ENCODE measurements at regions not wholly inside any gene's neighbourhood (a gene's known extent, or its start where the extent isn't known, plus 50 kb on each side); places are given as distances from the start of the nearest gene placed in this dataset.

DNA sequence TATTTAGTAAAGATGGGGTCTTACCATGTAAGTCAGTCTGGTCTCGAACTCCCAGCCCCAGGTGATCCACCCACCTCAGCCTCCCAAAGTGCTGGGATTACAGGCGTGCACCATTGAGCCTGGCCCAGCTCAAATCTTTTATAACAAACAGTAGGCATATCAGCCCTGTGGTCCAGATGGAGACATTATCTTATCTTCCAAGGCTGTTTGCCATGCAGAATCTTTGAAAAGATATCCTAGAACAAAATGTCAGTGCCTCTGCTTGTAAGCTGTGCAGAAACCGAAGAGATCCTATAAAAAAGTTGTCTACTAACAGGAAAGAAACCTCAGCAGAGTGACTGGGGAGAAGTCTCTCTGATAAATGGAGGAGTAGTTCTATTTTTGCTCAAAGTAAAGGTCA is 142.1 kb downstream of the PTH2R start:
- Histone ChIP-seq H2AFZ (ENCODE audit: low read length) (no peak overlapping the region), H3K4me1 (ENCODE audit: control insufficient read depth, extremely low read depth, insufficient read depth, low read length) (no peaks in the 10 kb centered on the region), H3K4me3 (replicated peaks in 1 of 4; ENCODE audit: control extremely low read depth in 1 of 4, insufficient read depth in 1 of 4, low read depth in 3 of 4, low read length in 4 of 4) (no peak overlapping the region), H3K79me2 (ENCODE audit: control insufficient read depth, insufficient read depth, low read length) (no peaks in the 10 kb centered on the region), H3K9me3 (ENCODE audit: control insufficient read depth, insufficient read depth, low read depth, low read length) (no peaks in the 10 kb centered on the region), H4K20me1 (ENCODE audit: control insufficient read depth, extremely low read depth, insufficient read depth, low read length) (no peaks in the 10 kb centered on the region), H3K4me2 (ENCODE audit: extremely low read depth, insufficient read depth, low read length) (no peak overlapping the region), H3K9ac (ENCODE audit: insufficient read depth, low read length) (no peak overlapping the region), H3K27ac (ENCODE audit: insufficient read depth, low read length) (no peak overlapping the region), H3K36me3 (ENCODE audit: control insufficient read depth, insufficient read depth, low read length) (no peaks in the 10 kb centered on the region), H3K27me3 (ENCODE audit: control insufficient read depth, insufficient read depth, low read length) (no peaks in the 10 kb centered on the region)
- no peak for TF ChIP-seq EZH2 (IDR thresholded peaks at IDR 0.05; ENCODE audit: low read length, missing control alignments)
- TF ChIP-seq, protein P1, sequence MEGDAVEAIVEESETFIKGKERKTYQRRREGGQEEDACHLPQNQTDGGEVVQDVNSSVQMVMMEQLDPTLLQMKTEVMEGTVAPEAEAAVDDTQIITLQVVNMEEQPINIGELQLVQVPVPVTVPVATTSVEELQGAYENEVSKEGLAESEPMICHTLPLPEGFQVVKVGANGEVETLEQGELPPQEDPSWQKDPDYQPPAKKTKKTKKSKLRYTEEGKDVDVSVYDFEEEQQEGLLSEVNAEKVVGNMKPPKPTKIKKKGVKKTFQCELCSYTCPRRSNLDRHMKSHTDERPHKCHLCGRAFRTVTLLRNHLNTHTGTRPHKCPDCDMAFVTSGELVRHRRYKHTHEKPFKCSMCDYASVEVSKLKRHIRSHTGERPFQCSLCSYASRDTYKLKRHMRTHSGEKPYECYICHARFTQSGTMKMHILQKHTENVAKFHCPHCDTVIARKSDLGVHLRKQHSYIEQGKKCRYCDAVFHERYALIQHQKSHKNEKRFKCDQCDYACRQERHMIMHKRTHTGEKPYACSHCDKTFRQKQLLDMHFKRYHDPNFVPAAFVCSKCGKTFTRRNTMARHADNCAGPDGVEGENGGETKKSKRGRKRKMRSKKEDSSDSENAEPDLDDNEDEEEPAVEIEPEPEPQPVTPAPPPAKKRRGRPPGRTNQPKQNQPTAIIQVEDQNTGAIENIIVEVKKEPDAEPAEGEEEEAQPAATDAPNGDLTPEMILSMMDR (conservative IDR thresholded peaks at IDR 0.05 in 1 of 2, IDR thresholded peaks at IDR 0.05 in 1 of 2; ENCODE audit: low read depth in 1 of 2, low read length in 2 of 2) = no peak
- no peak for DNase-seq (ENCODE audit: low read depth in 2 of 2)

DNA sequence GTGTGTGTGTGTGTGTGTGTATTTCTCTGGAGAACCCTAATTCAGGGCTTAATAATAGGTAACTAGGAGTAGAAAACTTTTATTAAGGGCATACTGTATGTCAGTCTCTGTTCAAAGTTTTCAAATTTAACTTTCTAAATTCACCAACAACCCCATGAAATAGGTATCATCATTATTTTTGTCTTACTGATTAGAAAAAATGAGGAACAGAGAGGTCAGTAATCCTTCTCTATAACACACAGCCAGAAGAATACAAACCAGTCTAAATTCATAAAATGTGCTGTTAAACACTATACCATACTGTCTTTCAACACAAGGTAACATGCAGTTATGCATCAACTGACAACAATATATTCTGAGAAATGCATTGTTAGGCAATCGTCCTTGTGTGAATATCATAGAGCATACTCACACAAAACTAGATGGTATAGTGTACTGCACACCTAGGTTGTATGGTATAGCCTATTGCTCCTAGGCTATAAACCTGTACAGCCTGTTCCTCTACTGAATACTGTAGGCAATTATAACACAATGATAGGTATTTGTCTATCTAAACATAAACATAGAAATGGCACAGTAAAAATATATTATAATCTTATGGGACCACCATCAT is 143.1 kb downstream of the PTH2R start:
- no peak overlapping the region for H3K4me2 ChIP-seq (ENCODE audit: extremely low read depth, insufficient read depth, low read length)
- TF ChIP-seq, protein P1 (conservative IDR thresholded peaks at IDR 0.05 in 1 of 2, IDR thresholded peaks at IDR 0.05 in 1 of 2; ENCODE audit: low read depth in 1 of 2, low read length in 2 of 2) = no peak
- no peak for TF ChIP-seq EZH2 (IDR thresholded peaks at IDR 0.05; ENCODE audit: low read length, missing control alignments)
- no peak overlapping the region for H2AFZ ChIP-seq (ENCODE audit: low read length)
- H3K27me3 ChIP-seq (ENCODE audit: control insufficient read depth, insufficient read depth, low read length) = no peaks in the 10 kb centered on the region
- no peak overlapping the region for H3K4me3 ChIP-seq (replicated peaks in 1 of 4; ENCODE audit: control extremely low read depth in 1 of 4, insufficient read depth in 1 of 4, low read depth in 3 of 4, low read length in 4 of 4)
- no peaks in the 10 kb centered on the region for H3K4me1 ChIP-seq (ENCODE audit: control insufficient read depth, extremely low read depth, insufficient read depth, low read length)
- H3K36me3 ChIP-seq (ENCODE audit: control insufficient read depth, insufficient read depth, low read length) = no peaks in the 10 kb centered on the region
- DNase-seq (ENCODE audit: low read depth in 2 of 2) = no peak
- no peak overlapping the region for H3K27ac ChIP-seq (ENCODE audit: insufficient read depth, low read length)
- H3K79me2 ChIP-seq (ENCODE audit: control insufficient read depth, insufficient read depth, low read length) = no peaks in the 10 kb centered on the region
- H4K20me1 ChIP-seq (ENCODE audit: control insufficient read depth, extremely low read depth, insufficient read depth, low read length) = no peaks in the 10 kb centered on the region
- H3K9me3 ChIP-seq (ENCODE audit: control insufficient read depth, insufficient read depth, low read depth, low read length) = no peaks in the 10 kb centered on the region
- no peak overlapping the region for H3K9ac ChIP-seq (ENCODE audit: insufficient read depth, low read length)

GRCh38 chr2:208552943-208553342 is 146.4 kb downstream of the PTH2R start:
- H3K36me3 ChIP-seq (ENCODE audit: control insufficient read depth, insufficient read depth, low read length) = no peaks in the 10 kb centered on the region
- H3K4me2 ChIP-seq (ENCODE audit: extremely low read depth, insufficient read depth, low read length) = no peak overlapping the region
- H3K9ac ChIP-seq (ENCODE audit: insufficient read depth, low read length) = no peak overlapping the region
- no peak for TF ChIP-seq EZH2 (IDR thresholded peaks at IDR 0.05; ENCODE audit: low read length, missing control alignments)
- TF ChIP-seq, protein P1 (conservative IDR thresholded peaks at IDR 0.05 in 1 of 2, IDR thresholded peaks at IDR 0.05 in 1 of 2; ENCODE audit: low read depth in 1 of 2, low read length in 2 of 2) = no peak
- no peak for DNase-seq (ENCODE audit: low read depth in 2 of 2)
- H3K9me3 ChIP-seq (ENCODE audit: control insufficient read depth, insufficient read depth, low read depth, low read length) = no peaks in the 10 kb centered on the region
- H2AFZ ChIP-seq (ENCODE audit: low read length) = no peak overlapping the region
- H4K20me1 ChIP-seq (ENCODE audit: control insufficient read depth, extremely low read depth, insufficient read depth, low read length) = no peaks in the 10 kb centered on the region
- no peaks in the 10 kb centered on the region for H3K27me3 ChIP-seq (ENCODE audit: control insufficient read depth, insufficient read depth, low read length)
- no peak overlapping the region for H3K27ac ChIP-seq (ENCODE audit: insufficient read depth, low read length)
- H3K4me3 ChIP-seq (replicated peaks in 1 of 4; ENCODE audit: control extremely low read depth in 1 of 4, insufficient read depth in 1 of 4, low read depth in 3 of 4, low read length in 4 of 4) = no peak overlapping the region
- H3K79me2 ChIP-seq (ENCODE audit: control insufficient read depth, insufficient read depth, low read length) = no peaks in the 10 kb centered on the region
- H3K4me1 ChIP-seq (ENCODE audit: control insufficient read depth, extremely low read depth, insufficient read depth, low read length) = no peaks in the 10 kb centered on the region
